Ureter (tissue), 1 donor: ENCODE measurements at regions not wholly inside any gene's neighbourhood (a gene's known extent, or its start where the extent isn't known, plus 50 kb on each side); places are given as distances from the start of the nearest gene placed in this dataset.
"Not testable (repeated sequence)": the region's sequence is repeated elsewhere in the genome, so short reads cannot be mapped to it uniquely, and the experiment has no call there.

Experiments
- DNase-seq: peaks from one replicate; pipeline ENCODE4 v3.0.0-alpha.2; 2020; ENCODE audit warnings: low spot score
- donor health status: DM: yes; HTN: yes; CAD: no.

- DNase-seq, result no peak
Observed at GRCh38 chr10:120111628-120112027, 219.1 kb downstream of the SEC23IP start.

GRCh38 chr10:120112809-120113208, 220.3 kb downstream of the SEC23IP start:
- no peak for DNase-seq

DNA sequence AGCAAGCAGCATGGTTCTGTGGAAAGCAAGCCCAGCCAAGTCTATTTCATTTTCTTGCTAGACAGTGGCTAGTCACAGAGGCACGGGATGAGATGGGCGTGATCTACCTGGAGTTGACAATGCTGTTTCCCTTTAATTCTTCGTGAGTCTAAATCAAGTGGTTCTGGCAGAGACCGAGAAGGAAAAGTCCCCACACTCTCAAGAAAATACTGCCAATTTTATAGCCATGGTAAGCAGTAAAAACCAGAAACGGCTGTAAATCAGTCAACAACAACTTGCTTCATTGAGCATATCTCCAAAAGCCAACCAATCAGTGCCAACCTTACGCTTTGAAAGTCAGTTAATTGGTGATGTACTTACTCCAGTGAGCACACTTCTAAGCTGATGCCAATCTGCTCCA, 223.4 kb downstream of the SEC23IP start:
- no peak for DNase-seq

DNA sequence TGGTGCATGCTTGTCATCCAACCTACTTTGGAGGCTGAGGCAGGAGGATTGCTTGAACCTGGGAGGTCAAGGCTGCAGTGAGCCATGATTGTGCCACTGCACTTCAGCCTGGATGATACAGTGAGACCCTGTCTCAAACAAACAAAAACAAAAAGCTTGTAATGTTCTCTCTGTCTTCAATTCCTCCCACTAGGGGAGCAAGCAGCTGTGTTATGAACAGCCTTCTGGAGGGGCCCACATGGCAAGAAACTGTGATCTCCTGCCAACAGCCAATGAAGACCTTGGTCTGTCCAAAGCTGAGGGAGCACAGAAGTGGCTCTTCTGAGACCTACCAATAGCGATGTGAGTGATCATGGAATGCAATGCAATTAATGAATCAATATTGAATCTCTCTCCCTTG, 229.2 kb downstream of the SEC23IP start:
- DNase-seq, result no peak

DNA sequence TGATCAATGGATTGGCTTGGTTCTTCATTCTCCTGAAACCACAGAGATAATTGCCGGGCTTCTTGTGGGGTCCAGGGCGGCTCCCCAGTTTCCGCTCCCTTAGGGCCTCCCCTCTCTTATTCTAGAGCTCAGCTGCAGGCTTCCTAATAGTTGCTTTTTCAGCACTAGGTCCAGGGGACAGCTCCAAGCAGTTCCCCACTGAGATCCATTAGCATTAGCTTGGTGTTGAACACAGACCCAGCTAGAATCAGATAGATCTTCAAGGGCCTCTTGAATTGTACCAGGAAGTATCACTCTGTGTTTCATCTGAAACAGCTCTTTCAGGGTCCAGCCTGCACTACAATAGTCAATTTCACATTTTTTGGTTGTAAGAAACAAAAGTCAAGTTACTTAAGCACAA, 238.7 kb downstream of the SEC23IP start:
- DNase-seq, result no peak

- no peak for DNase-seq
Observed at GRCh38 chr10:120132811-120133210, 240.3 kb downstream of the SEC23IP start.

- DNase-seq, result no peak
Observed at GRCh38 chr10:120138689-120139088, 246.2 kb downstream of the SEC23IP start.

DNA sequence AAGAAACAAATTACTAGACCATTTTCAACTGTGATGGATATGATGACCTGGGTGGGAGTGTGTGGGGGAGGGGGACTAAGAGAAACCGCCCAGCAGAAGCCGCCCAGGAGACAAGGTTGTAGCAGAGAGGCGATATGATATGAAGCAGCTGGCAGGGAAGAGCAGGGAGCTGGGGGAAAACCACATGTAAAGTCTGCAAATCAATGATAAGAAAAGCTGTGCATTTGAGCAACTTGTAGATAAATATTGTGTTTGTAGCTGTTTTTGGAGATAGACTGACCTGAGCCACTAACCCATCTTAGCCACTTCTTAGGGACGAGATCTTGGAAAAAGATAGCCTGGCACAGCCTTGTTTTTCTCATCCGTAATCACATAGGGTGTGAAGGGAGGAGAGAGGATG, 252.6 kb downstream of the SEC23IP start:
- no peak for DNase-seq

- DNase-seq, result no peak
Observed at GRCh38 chr10:120156614-120157274, 264.2 kb downstream of the SEC23IP start.

DNA sequence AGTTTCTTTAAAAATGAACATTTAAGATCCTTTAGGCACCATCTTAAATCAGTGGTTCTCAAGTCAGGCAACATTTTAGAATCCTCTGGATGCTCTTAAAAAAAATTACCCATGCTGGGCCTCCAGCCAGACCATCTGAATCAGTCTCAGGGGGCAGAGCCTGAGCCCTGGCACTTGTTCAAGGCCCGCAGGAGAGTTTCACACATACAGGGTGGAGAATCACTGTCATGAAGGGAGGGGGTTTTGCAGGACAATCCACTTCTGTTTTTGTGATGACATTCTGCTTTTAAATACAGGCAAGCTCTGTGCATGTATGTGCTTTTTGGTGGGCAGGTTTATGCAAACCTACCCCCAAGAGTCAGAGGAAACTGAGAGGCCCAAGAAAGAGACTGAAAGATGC, 268.6 kb downstream of the SEC23IP start:
- DNase-seq, result no peak

GRCh38 chr10:120162471-120162870, 269.9 kb downstream of the SEC23IP start:
- DNase-seq, result no peak

- DNase-seq, result no peak
Observed at GRCh38 chr10:120172356-120172755, 279.8 kb downstream of the SEC23IP start.

DNA sequence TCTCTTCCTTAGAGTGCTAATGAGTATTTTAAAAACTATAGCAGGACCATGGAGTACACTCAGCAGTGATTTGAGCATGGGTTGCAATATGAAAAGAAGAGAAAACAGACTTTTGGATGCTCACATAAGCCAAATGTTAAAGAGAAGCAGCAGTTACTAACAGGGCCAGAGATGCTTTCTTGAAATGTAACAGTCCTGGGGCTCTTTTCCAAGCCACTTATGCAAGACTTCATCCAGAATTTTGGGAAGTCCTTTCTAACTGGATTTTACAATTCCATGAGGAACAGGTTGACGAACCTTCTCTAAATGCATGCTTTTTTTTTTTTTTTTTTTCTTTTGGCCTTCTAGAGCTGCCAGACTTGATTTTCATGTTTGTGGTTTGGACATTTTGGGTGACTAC, 282.0 kb downstream of the SEC23IP start:
- DNase-seq, result no peak

- DNase-seq, result no peak
Observed at GRCh38 chr10:120177330-120177729, 279.7 kb upstream of the PLPP4 start.

GRCh38 chr10:120180160-120180559, 276.9 kb upstream of the PLPP4 start:
- no peak for DNase-seq

DNA sequence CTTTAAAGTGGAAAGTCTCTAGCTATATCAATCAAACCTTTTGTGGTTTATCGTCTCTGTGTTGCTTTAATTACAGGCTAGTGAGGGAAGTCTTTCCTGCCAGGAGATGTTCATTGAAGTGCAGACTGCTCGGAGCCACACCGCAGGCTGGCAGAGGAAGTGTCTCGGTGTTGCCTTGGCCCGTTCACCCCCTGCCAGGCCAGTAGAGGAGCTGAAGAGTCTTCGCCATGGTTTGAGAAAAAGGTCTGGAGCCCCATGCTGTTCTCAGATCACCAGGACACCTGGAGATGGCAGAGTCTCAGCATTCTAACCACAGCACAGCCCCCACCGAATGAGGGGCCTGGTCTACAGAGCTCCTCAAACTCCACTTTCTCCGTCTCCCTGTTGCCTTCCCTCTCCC, 275.9 kb upstream of the PLPP4 start:
- DNase-seq, result no peak

DNA sequence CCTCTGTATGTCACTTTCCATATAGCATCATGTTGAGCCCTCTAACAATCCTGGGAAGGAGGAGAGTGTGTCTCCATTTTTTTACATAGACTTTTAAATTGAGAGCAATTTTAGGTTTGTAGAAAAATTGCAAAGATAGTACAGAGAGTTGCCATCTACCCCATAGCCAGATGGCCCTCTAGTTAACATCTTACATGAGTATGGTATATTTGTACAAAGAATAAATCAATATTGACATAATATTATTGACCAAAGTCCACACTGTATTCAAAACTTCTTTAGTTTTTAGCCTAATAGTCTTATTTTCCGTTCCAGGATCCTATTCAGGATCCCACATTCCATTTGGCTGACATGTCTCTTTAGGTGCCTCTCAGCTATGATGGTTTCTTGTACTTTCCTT, 274.6 kb upstream of the PLPP4 start:
- DNase-seq, result no peak

- no peak for DNase-seq
Observed at GRCh38 chr10:120183546-120183945, 273.5 kb upstream of the PLPP4 start.

DNA sequence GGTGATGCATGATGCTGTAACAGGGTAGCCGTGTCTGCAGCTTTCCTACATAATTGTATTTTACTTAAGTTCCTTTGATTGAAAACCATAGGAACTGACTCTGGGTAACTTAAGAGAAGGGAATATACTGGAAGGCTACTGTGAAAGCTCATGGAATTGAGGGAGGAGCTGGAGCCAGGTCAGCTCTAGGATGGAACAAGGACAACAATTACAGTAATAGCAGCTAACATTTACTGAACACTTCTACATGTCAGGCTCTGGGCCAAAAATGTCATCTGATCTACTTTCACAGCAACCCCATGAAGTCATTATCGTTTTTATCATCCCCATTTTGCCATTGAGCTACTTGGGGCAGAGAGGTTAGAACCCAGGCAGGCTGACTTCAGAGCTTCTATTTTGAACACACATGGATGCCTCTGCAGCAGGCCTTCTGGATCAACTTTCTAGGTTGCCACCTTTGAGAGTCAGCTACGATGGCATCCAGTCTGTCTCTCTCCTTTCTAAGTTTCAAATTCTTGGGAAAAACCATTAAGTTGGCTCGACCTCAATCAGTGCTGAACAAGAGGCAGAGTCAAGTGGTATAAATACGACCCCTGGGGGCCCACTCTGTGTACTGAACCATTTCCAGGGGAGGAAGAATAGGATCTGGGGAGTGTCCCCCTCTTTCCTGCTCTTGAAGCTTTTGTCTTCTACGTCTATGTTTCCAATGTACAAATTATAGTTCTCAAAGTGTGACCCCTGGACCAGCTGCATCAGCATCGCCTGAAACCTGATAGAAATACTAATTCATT, 272.3 kb upstream of the PLPP4 start:
- no peak for DNase-seq

DNA sequence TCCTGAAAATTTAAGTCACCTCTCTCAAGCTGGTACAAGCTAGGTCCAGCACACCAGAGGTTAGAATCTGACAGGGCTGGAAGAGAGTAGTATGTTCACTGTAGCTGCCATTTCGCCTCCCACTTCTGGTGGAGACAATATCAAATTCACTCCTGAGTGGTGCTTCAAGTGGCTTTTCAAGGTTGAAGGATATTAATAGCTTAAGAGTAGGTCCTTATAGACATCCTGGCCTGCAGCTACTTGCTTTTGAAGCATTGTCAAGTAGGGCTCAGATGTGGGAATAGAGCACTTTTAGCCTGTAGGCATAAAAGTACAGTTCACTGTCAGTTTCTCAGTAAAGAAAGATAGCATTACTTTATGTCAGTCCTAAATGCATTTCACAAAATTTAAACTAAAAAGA, 270.5 kb upstream of the PLPP4 start:
- no peak for DNase-seq

DNA sequence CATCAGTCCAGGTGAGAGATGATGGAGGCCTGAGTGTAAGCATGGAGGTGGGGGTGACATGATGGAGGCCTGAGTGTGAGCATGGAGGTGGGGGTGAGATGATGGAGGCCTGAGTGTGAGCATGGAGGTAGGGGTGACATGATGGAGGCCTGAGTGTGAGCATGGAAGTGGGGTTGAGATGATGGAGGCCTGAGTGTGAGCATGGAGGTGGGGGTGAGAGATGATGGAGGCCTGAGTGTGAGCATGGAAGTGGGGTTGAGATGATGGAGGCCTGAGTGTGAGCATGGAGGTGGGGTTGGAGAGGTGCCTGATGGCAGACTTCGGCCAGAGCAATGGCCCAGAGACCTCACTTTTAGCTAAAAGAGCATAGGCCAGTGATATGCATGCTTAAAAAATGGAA, 269.9 kb upstream of the PLPP4 start:
- not testable (repeated sequence) for DNase-seq

GRCh38 chr10:120188950-120189349, 268.1 kb upstream of the PLPP4 start:
- DNase-seq, result no peak

DNA sequence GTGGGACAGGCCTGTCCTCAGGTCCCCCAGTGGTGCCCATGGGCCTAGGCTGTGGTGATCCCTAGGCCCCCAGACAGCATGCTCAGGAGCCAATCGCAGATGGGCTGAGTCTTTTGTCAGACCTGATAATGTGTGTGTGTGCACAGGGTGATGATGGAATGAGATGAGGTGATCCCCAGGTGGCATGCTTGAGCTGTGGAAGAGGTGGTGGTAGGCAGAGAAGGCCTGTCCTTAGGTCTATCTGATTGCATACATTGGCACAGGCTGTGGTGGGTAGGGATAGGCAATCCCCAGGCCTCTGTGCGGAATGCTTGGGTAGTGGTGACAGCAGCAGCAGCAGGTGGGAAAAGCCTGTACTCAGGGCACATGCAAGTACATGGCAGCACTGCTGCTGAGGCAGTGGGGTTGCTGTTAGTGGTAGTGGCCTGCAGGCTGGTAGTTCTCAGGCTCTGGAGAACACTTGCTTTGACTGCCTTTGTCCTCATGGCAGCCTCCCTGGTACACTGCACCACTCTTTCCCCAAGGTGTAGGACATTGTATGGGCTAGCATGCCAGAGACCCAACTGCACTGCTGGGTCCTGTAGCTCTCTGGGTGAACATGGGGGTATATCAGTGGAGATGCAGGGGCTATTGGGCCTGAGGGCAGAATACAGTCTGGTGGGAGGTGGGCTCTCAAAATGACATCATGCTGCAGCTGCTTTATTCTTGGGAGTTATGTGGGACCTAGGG, 260.9 kb upstream of the PLPP4 start:
- DNase-seq, result no peak
